ENCODE measurements at regions not wholly inside any gene's neighbourhood (a gene's known extent, or its start where the extent isn't known, plus 50 kb on each side); places are given as distances from the start of the nearest gene placed in this dataset.
"Not testable (repeated sequence)": the region's sequence is repeated elsewhere in the genome, so short reads cannot be mapped to it uniquely, and the experiment has no call there.

DNA sequence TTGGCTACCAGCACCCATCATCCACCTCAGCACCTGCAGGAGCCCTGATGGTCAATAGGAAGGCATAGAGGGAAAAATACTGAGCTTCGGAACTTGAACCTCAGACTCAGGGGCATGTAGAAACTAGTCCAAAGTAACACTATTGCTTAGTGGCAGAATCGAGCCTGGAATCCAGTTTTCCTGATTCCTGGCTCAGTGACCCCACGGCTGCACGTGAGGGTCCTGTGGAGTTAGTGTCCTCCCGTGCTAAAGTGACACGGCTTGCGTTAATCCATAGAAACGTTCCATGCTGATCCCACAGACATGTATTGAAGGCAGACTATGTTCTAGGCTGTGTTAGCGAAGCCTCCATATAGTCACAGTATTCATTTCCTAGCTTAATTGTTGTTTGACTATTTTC is 747.0 kb upstream of the TPTE start:
- Histone ChIP-seq H3K36me3 (replicated peaks in 1 of 2; ENCODE audit: control insufficient read depth in 1 of 2, insufficient read depth in 2 of 2, low read length in 2 of 2) (no peaks in the 10 kb centered on the region), H3K4me2 (replicated peaks; ENCODE audit: extremely low read depth, low read length, poor library complexity, severe bottlenecking) (no peak overlapping the region), H3K27me3 (ENCODE audit: control insufficient read depth in 2 of 2, insufficient read depth in 2 of 2, low read length in 2 of 2) (no peaks in the 10 kb centered on the region), H2AFZ (ENCODE audit: insufficient read depth, low read depth, low read length, poor library complexity, severe bottlenecking) (no peak overlapping the region), H3K79me2 (ENCODE audit: insufficient read depth, low read length) (no peaks in the 10 kb centered on the region), H3K9ac (ENCODE audit: insufficient read depth, low read length, poor library complexity, severe bottlenecking) (no peak overlapping the region), H3K27ac (ENCODE audit: low read depth in 1 of 2, low read length in 2 of 2) (no peak overlapping the region), H4K20me1 (ENCODE audit: insufficient read depth, low read length) (no peaks in the 10 kb centered on the region), H3K4me1 (ENCODE audit: control insufficient read depth in 1 of 2, insufficient read depth in 2 of 2, low read length in 2 of 2) (no peaks in the 10 kb centered on the region), H3K9me3 (replicated peaks in 1 of 2; ENCODE audit: control insufficient read depth in 1 of 2, insufficient read depth in 1 of 2, low read length in 2 of 2) (peaks cover 67 to 86% of the 10 kb centered on the region in 2 donors), H3K4me3 (replicated peaks in 1 of 3; ENCODE audit: low read depth in 2 of 3, low read length in 3 of 3) (no peak overlapping the region)
- intact Hi-C loops (cut with micrococcal nuclease): no loop called here
- Mint-ChIP-seq H3K4me3 (no peak overlapping the region), H3K27me3 (ENCODE audit: low read depth in 3 of 3) (no peaks in the 10 kb centered on the region), H3K4me1 (no peaks in the 10 kb centered on the region), H3K27ac (no peak overlapping the region), H3K36me3 (no peaks in the 10 kb centered on the region), H3K9me3 (peaks cover 19 to 38% (median 32%) of the 10 kb centered on the region in 7 donors)
- WGBS (ENCODE audit: insufficient coverage): 74% methylated on average over 8 of the region's 9 CpGs
- DNase-seq: no peak
- TF ChIP-seq, protein P1, sequence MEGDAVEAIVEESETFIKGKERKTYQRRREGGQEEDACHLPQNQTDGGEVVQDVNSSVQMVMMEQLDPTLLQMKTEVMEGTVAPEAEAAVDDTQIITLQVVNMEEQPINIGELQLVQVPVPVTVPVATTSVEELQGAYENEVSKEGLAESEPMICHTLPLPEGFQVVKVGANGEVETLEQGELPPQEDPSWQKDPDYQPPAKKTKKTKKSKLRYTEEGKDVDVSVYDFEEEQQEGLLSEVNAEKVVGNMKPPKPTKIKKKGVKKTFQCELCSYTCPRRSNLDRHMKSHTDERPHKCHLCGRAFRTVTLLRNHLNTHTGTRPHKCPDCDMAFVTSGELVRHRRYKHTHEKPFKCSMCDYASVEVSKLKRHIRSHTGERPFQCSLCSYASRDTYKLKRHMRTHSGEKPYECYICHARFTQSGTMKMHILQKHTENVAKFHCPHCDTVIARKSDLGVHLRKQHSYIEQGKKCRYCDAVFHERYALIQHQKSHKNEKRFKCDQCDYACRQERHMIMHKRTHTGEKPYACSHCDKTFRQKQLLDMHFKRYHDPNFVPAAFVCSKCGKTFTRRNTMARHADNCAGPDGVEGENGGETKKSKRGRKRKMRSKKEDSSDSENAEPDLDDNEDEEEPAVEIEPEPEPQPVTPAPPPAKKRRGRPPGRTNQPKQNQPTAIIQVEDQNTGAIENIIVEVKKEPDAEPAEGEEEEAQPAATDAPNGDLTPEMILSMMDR (IDR thresholded peaks at IDR 0.05): no peak

DNA sequence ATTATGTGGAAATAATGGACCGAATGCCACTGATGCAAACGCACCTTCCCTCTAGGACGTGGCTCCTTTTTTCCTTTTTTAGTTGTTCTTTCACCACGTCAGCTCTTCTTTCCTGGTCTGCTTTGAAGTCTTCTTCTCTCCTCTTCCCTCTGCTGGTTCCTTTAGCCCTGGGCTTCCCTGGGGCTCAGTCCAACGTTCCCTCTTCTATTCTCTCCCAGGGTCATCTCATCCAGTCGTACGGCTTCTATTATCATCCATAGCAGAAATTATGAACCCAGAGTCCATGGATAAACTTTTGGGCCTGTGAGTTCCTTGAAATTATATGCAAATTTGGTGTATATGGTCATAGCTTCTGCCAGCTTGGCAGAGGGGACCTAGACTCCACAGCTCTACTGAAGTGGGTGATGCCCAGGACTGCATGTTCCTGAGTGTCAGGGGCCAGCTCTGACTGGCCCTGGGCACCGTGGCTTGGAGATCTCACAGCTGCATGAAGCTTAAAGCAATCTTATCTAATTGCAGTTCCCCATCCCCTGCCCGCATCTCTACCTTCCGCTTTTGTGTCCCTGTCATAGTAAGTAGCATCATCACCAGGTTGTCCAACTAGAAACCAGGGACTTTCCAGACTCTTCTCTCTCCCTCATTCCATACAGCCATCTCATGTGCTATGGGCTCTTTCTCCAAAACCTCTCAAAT is 746.3 kb upstream of the TPTE start:
- H3K27ac Mint-ChIP-seq; H3K27ac ChIP-seq (ENCODE audit: low read depth in 1 of 2, low read length in 2 of 2); H4K20me1 ChIP-seq (ENCODE audit: insufficient read depth, low read length); H2AFZ ChIP-seq (ENCODE audit: insufficient read depth, low read depth, low read length, poor library complexity, severe bottlenecking); H3K36me3 ChIP-seq (replicated peaks in 1 of 2; ENCODE audit: control insufficient read depth in 1 of 2, insufficient read depth in 2 of 2, low read length in 2 of 2); H3K4me3 ChIP-seq (replicated peaks in 1 of 3; ENCODE audit: low read depth in 2 of 3, low read length in 3 of 3); H3K4me1 ChIP-seq (ENCODE audit: control insufficient read depth in 1 of 2, insufficient read depth in 2 of 2, low read length in 2 of 2); H3K36me3 Mint-ChIP-seq; intact Hi-C loops (cut with micrococcal nuclease); H3K4me2 ChIP-seq (replicated peaks; ENCODE audit: extremely low read depth, low read length, poor library complexity, severe bottlenecking); H3K4me1 Mint-ChIP-seq; H3K27me3 ChIP-seq (ENCODE audit: control insufficient read depth in 2 of 2, insufficient read depth in 2 of 2, low read length in 2 of 2); DNase-seq; H3K27me3 Mint-ChIP-seq (ENCODE audit: low read depth in 3 of 3); H3K9ac ChIP-seq (ENCODE audit: insufficient read depth, low read length, poor library complexity, severe bottlenecking); H3K79me2 ChIP-seq (ENCODE audit: insufficient read depth, low read length); H3K4me3 Mint-ChIP-seq: not testable (repeated sequence)
- H3K9me3 ChIP-seq (replicated peaks in 1 of 2; ENCODE audit: control insufficient read depth in 1 of 2, insufficient read depth in 1 of 2, low read length in 2 of 2): peaks cover 62 to 80% of the 10 kb centered on the region in 2 donors
- WGBS (ENCODE audit: insufficient coverage): 74% methylated on average over 10 of the region's 10 CpGs
- H3K9me3 Mint-ChIP-seq: peaks cover 20 to 38% (median 32%) of the 10 kb centered on the region in 7 donors

DNA sequence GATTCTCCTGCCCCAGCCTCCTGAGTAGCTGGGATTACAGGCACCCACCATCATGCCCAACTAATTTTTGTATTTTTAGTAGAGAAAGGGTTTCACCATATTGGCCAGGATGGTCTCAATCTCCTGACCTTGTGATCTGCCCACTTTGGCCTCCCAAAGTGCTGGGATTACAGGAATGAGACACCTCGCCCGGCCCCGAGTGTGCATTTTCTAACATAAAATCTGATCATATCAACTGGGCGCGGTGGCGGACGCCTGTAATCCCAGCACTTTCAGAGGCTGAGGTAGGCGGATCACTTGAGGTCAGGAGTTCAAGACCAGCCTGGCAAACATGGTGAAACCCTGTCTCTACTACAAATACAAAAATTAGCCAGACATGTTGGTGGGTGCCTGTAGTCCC is 745.5 kb upstream of the TPTE start:
- H3K4me1 ChIP-seq (ENCODE audit: control insufficient read depth in 1 of 2, insufficient read depth in 2 of 2, low read length in 2 of 2); H3K27ac ChIP-seq (ENCODE audit: low read depth in 1 of 2, low read length in 2 of 2); H3K4me3 Mint-ChIP-seq; H3K79me2 ChIP-seq (ENCODE audit: insufficient read depth, low read length); H3K36me3 ChIP-seq (replicated peaks in 1 of 2; ENCODE audit: control insufficient read depth in 1 of 2, insufficient read depth in 2 of 2, low read length in 2 of 2); intact Hi-C loops (cut with micrococcal nuclease); H3K36me3 Mint-ChIP-seq; H4K20me1 ChIP-seq (ENCODE audit: insufficient read depth, low read length); H3K4me1 Mint-ChIP-seq; H3K27ac Mint-ChIP-seq; H3K4me2 ChIP-seq (replicated peaks; ENCODE audit: extremely low read depth, low read length, poor library complexity, severe bottlenecking); H3K27me3 Mint-ChIP-seq (ENCODE audit: low read depth in 3 of 3); H3K27me3 ChIP-seq (ENCODE audit: control insufficient read depth in 2 of 2, insufficient read depth in 2 of 2, low read length in 2 of 2); H3K9ac ChIP-seq (ENCODE audit: insufficient read depth, low read length, poor library complexity, severe bottlenecking); H2AFZ ChIP-seq (ENCODE audit: insufficient read depth, low read depth, low read length, poor library complexity, severe bottlenecking); H3K4me3 ChIP-seq (replicated peaks in 1 of 3; ENCODE audit: low read depth in 2 of 3, low read length in 3 of 3); DNase-seq: not testable (repeated sequence)
- peaks cover 59 to 79% of the 10 kb centered on the region in 2 donors for H3K9me3 ChIP-seq (replicated peaks in 1 of 2; ENCODE audit: control insufficient read depth in 1 of 2, insufficient read depth in 1 of 2, low read length in 2 of 2)
- WGBS (ENCODE audit: insufficient coverage): 60% methylated on average over 7 of the region's 8 CpGs
- H3K9me3 Mint-ChIP-seq: peaks cover 20 to 42% (median 33%) of the 10 kb centered on the region in 7 donors

DNA sequence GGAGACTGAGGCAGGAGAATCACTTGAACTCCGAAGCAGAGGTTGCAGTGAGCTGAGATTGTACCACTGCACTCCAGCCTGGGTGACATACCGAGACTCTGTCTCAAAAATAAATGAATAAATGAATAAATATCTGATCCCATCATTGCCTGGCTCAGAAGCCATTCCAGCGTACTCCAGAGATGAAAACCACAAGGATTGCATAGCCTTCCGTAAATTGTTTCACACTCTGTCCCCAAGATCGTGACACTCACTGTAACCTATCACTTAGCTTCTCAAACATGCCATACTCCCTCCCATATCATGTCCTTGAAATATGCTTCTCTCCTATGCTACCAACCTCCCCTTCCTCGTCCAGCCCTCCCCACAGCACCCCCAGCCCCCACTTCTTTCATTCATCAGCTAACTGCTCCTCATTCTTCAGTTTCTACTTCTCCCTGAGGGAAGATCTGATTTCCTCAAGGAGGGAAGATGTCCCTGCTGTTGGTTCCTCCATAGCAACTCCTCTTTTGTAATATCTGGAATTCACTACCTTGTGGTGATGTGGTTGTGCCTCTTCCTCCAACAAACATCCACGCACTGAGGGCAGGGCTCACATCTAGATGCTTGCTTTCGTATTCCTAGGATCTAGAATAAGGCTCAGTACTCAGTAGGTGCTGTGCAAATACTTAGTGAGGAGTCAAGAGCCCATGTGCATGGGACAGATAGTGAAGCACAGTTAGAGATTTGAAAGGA is 744.9 kb upstream of the TPTE start:
- H3K36me3 ChIP-seq (replicated peaks in 1 of 2; ENCODE audit: control insufficient read depth in 1 of 2, insufficient read depth in 2 of 2, low read length in 2 of 2); H3K4me1 Mint-ChIP-seq; H3K9ac ChIP-seq (ENCODE audit: insufficient read depth, low read length, poor library complexity, severe bottlenecking); H3K4me1 ChIP-seq (ENCODE audit: control insufficient read depth in 1 of 2, insufficient read depth in 2 of 2, low read length in 2 of 2); H2AFZ ChIP-seq (ENCODE audit: insufficient read depth, low read depth, low read length, poor library complexity, severe bottlenecking); H3K36me3 Mint-ChIP-seq; H3K4me3 ChIP-seq (replicated peaks in 1 of 3; ENCODE audit: low read depth in 2 of 3, low read length in 3 of 3); H3K27ac ChIP-seq (ENCODE audit: low read depth in 1 of 2, low read length in 2 of 2); H3K27me3 Mint-ChIP-seq (ENCODE audit: low read depth in 3 of 3); H4K20me1 ChIP-seq (ENCODE audit: insufficient read depth, low read length); H3K27me3 ChIP-seq (ENCODE audit: control insufficient read depth in 2 of 2, insufficient read depth in 2 of 2, low read length in 2 of 2); H3K4me2 ChIP-seq (replicated peaks; ENCODE audit: extremely low read depth, low read length, poor library complexity, severe bottlenecking); H3K4me3 Mint-ChIP-seq; H3K79me2 ChIP-seq (ENCODE audit: insufficient read depth, low read length); H3K27ac Mint-ChIP-seq; DNase-seq; intact Hi-C loops (cut with micrococcal nuclease): not testable (repeated sequence)
- peaks cover 20 to 42% (median 33%) of the 10 kb centered on the region in 7 donors for H3K9me3 Mint-ChIP-seq
- H3K9me3 ChIP-seq (replicated peaks in 1 of 2; ENCODE audit: control insufficient read depth in 1 of 2, insufficient read depth in 1 of 2, low read length in 2 of 2): peaks cover 53 to 74% of the 10 kb centered on the region in 2 donors
- WGBS (ENCODE audit: insufficient coverage): 78% methylated on average over 4 of the region's 8 CpGs

Measured in CD14-positive monocyte (primary cell).